ENCODE measurements at regions not wholly inside any gene's neighbourhood (a gene's known extent, or its start where the extent isn't known, plus 50 kb on each side); places are given as distances from the start of the nearest gene placed in this dataset.

DNA sequence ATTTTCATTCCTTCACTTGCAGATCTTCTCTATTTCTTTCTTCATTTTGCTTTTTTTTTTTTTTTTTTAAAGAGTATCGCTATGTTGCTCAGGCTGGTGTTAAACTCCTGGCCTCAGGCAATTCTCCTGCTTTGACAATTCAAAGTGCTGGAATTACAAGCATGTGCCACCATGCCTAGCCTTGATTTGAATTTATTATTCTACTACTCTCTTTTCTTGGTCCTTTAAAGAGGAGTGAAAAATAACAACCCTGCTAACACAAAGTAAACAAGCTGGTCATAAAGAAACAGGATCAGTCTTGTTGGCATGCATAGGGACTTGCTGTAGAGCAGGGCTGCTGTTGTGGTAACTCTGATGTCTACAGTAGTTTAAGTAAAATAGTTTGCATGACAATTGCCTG lies 1615.3 kb upstream of the ZEB2 start:
- Histone ChIP-seq H3K4me3 (no peak overlapping the region), H3K9me3 (no peaks in the 10 kb centered on the region), H3K27ac (no peak overlapping the region), H3K27me3 (no peaks in the 10 kb centered on the region), H3K4me1 (no peaks in the 10 kb centered on the region), H3K36me3 (no peaks in the 10 kb centered on the region)
- no peak for ATAC-seq
- WGBS, 2 donors (ENCODE audit: low coverage in 1 of 2), result 100% methylated on average over 1 of the region's 1 CpG; no CpG with 5 or more reads in 1 of the 2 donors
- TF ChIP-seq, protein P1, sequence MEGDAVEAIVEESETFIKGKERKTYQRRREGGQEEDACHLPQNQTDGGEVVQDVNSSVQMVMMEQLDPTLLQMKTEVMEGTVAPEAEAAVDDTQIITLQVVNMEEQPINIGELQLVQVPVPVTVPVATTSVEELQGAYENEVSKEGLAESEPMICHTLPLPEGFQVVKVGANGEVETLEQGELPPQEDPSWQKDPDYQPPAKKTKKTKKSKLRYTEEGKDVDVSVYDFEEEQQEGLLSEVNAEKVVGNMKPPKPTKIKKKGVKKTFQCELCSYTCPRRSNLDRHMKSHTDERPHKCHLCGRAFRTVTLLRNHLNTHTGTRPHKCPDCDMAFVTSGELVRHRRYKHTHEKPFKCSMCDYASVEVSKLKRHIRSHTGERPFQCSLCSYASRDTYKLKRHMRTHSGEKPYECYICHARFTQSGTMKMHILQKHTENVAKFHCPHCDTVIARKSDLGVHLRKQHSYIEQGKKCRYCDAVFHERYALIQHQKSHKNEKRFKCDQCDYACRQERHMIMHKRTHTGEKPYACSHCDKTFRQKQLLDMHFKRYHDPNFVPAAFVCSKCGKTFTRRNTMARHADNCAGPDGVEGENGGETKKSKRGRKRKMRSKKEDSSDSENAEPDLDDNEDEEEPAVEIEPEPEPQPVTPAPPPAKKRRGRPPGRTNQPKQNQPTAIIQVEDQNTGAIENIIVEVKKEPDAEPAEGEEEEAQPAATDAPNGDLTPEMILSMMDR (IDR thresholded peaks at IDR 0.05), result no peak
- TF ChIP-seq EP300 (IDR thresholded peaks at IDR 0.05), result no peak
- TF ChIP-seq POLR2AphosphoS5 (IDR thresholded peaks at IDR 0.05), result no peak
- no peak for TF ChIP-seq POLR2A (IDR thresholded peaks at IDR 0.05)

DNA sequence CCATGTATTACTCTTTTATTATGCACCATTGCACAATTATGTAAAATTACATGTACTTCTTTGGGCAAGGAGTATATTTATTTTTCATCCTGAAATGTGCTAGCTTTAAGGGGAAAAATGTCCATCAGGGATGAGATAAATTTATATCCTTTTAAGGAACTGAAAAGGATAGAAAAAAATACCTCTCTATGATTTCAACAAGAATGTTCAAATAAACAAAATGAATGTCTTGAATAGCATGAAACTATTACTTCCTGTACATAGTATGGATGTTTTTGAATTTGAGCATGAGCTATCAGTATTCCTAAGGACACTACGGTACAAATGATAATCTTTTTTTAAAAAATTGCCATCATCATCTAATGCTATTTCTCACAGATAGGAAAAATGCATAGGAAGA lies 1611.9 kb upstream of the ZEB2 start:
- no peak for ATAC-seq
- Histone ChIP-seq H3K9me3 (no peaks in the 10 kb centered on the region), H3K4me1 (no peaks in the 10 kb centered on the region), H3K27me3 (no peaks in the 10 kb centered on the region), H3K36me3 (no peaks in the 10 kb centered on the region), H3K27ac (no peak overlapping the region), H3K4me3 (no peak overlapping the region)
- 70 to 92% methylated on average over 1 of the region's 1 CpG for WGBS, 2 donors (ENCODE audit: low coverage in 1 of 2)
- TF ChIP-seq POLR2A (IDR thresholded peaks at IDR 0.05) (no peak), EP300 (IDR thresholded peaks at IDR 0.05) (no peak), POLR2AphosphoS5 (IDR thresholded peaks at IDR 0.05) (no peak)
- TF ChIP-seq, protein P1 (IDR thresholded peaks at IDR 0.05), result no peak

DNA sequence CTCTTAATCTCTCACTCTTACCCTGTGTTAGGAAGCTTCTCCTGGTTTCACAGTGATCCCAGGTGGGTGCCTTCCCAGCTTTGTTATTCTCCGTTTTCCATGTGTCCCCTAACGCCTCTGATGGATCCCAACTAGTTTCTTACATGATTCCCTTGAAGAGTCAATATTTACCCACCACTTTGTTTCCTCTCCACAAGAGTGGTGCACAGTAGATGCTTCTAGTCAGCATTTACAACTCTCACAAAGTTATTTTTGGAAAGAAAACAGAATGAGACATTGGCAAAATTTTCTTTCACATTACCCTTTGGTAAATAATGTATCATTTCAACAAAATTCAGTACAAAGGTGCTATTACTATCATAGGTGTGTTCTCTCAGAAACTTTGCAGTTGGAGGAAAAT lies 1611.1 kb upstream of the ZEB2 start:
- no peaks in the 10 kb centered on the region for H3K9me3 ChIP-seq
- H3K36me3 ChIP-seq, result no peaks in the 10 kb centered on the region
- H3K4me1 ChIP-seq, result no peaks in the 10 kb centered on the region
- H3K27ac ChIP-seq, result no peak overlapping the region
- ATAC-seq, result no peak
- TF ChIP-seq POLR2AphosphoS5 (IDR thresholded peaks at IDR 0.05), result no peak
- TF ChIP-seq, protein P1 (IDR thresholded peaks at IDR 0.05), result no peak
- TF ChIP-seq EP300 (IDR thresholded peaks at IDR 0.05), result no peak
- WGBS, 2 donors (ENCODE audit: low coverage in 1 of 2), result 50 to 65% methylated on average over 2 of the region's 2 CpGs
- no peaks in the 10 kb centered on the region for H3K27me3 ChIP-seq
- no peak overlapping the region for H3K4me3 ChIP-seq

DNA sequence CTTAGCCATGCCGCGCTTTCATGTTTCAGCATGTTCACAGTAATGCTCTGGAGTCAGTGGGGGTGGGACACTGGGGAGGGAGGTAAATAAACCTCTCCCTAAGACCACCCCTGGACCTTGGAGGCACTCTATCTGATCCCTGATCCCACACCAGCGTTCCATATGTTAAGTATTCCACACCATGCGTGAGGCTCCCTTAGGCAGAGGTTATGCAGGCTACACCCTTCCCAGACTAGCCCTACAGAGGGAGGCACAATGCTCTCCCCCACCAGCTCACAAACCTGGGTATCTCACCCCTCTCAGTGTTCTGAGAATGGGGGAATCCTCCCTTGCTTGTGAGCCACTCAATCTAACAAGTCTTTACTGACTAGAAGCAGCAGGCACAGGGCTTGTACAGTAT lies 1610.4 kb upstream of the ZEB2 start:
- no peak overlapping the region for H3K27ac ChIP-seq
- no peaks in the 10 kb centered on the region for H3K36me3 ChIP-seq
- 100% methylated on average over 2 of the region's 4 CpGs; no CpG with 5 or more reads in 1 of the 2 donors for WGBS, 2 donors (ENCODE audit: low coverage in 1 of 2)
- H3K9me3 ChIP-seq, result no peaks in the 10 kb centered on the region
- H3K27me3 ChIP-seq, result no peaks in the 10 kb centered on the region
- H3K4me3 ChIP-seq, result no peak overlapping the region
- TF ChIP-seq EP300 (IDR thresholded peaks at IDR 0.05) (no peak), POLR2A (IDR thresholded peaks at IDR 0.05) (no peak)
- TF ChIP-seq, protein P1 (IDR thresholded peaks at IDR 0.05), result no peak
- no peak for ATAC-seq
- H3K4me1 ChIP-seq, result no peaks in the 10 kb centered on the region

DNA sequence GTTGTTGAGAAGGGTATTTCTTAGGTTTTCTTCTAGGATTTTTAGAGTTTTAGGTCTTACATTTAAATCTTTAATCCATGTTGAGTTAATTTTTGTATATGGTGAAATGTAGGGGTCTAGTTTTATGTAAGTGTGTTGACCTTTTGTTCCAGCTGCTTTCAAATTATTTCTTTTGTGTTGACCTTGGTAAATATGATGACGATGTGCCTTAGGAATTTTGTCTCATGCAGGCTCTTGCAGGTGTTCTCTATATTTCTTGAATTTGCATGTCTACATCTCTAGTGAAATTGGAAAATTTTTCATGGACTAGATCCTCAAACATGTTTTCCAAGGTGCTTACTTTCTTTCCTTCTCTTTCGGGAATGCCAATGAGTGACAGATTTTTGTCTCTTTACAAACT lies 1609.3 kb upstream of the ZEB2 start:
- ATAC-seq, result no peak
- no peak overlapping the region for H3K4me3 ChIP-seq
- H3K36me3 ChIP-seq, result no peaks in the 10 kb centered on the region
- H3K4me1 ChIP-seq, result no peaks in the 10 kb centered on the region
- no peaks in the 10 kb centered on the region for H3K9me3 ChIP-seq
- 78 to 82% methylated on average over 2 of the region's 2 CpGs for WGBS, 2 donors (ENCODE audit: low coverage in 1 of 2)
- TF ChIP-seq, protein P1 (IDR thresholded peaks at IDR 0.05), result no peak
- TF ChIP-seq POLR2A (IDR thresholded peaks at IDR 0.05) (no peak), POLR2AphosphoS5 (IDR thresholded peaks at IDR 0.05) (no peak), EP300 (IDR thresholded peaks at IDR 0.05) (no peak)
- no peak overlapping the region for H3K27ac ChIP-seq
- H3K27me3 ChIP-seq, result no peaks in the 10 kb centered on the region
